ENCODE measurements at regions not wholly inside any gene's neighbourhood (a gene's known extent, or its start where the extent isn't known, plus 50 kb on each side); places are given as distances from the start of the nearest gene placed in this dataset.

GRCh38 chr2:75792146-75792545 lies 81.4 kb upstream of the GCFC2 start:
- no peaks in the 10 kb centered on the region for H3K4me1 ChIP-seq (ENCODE audit: control insufficient read depth in 1 of 2, insufficient read depth in 1 of 2, low read depth in 1 of 2, low read length in 1 of 2)
- no peak overlapping the region for H3K4me3 ChIP-seq (ENCODE audit: low read depth in 1 of 2, low read length in 1 of 2)
- H3K36me3 ChIP-seq = no peaks in the 10 kb centered on the region
- no peaks in the 10 kb centered on the region for H3K27me3 ChIP-seq
- H3K27ac ChIP-seq = no peak overlapping the region
- TF ChIP-seq, protein P1, sequence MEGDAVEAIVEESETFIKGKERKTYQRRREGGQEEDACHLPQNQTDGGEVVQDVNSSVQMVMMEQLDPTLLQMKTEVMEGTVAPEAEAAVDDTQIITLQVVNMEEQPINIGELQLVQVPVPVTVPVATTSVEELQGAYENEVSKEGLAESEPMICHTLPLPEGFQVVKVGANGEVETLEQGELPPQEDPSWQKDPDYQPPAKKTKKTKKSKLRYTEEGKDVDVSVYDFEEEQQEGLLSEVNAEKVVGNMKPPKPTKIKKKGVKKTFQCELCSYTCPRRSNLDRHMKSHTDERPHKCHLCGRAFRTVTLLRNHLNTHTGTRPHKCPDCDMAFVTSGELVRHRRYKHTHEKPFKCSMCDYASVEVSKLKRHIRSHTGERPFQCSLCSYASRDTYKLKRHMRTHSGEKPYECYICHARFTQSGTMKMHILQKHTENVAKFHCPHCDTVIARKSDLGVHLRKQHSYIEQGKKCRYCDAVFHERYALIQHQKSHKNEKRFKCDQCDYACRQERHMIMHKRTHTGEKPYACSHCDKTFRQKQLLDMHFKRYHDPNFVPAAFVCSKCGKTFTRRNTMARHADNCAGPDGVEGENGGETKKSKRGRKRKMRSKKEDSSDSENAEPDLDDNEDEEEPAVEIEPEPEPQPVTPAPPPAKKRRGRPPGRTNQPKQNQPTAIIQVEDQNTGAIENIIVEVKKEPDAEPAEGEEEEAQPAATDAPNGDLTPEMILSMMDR (IDR thresholded peaks at IDR 0.05) = no peak
- H3K9me3 ChIP-seq = no peaks in the 10 kb centered on the region

- Histone ChIP-seq H3K4me1 (ENCODE audit: control insufficient read depth in 1 of 2, insufficient read depth in 1 of 2, low read depth in 1 of 2, low read length in 1 of 2) (no peaks in the 10 kb centered on the region), H3K9me3 (no peaks in the 10 kb centered on the region), H3K36me3 (no peaks in the 10 kb centered on the region), H3K4me3 (ENCODE audit: low read depth in 1 of 2, low read length in 1 of 2) (no peak overlapping the region), H3K27me3 (no peaks in the 10 kb centered on the region), H3K27ac (no peak overlapping the region)
- TF ChIP-seq, protein P1 (IDR thresholded peaks at IDR 0.05) = no peak
Observed at GRCh38 chr2:75790814-75791467, 80.2 kb upstream of the GCFC2 start.

GRCh38 chr2:75790121-75790813 lies 79.6 kb upstream of the GCFC2 start:
- H3K4me1 ChIP-seq (ENCODE audit: control insufficient read depth in 1 of 2, insufficient read depth in 1 of 2, low read depth in 1 of 2, low read length in 1 of 2) = no peaks in the 10 kb centered on the region
- TF ChIP-seq, protein P1 (IDR thresholded peaks at IDR 0.05) = no peak
- H3K4me3 ChIP-seq (ENCODE audit: low read depth in 1 of 2, low read length in 1 of 2) = no peak overlapping the region
- H3K9me3 ChIP-seq = no peaks in the 10 kb centered on the region
- H3K27ac ChIP-seq = no peak overlapping the region
- no peaks in the 10 kb centered on the region for H3K27me3 ChIP-seq
- no peaks in the 10 kb centered on the region for H3K36me3 ChIP-seq

DNA sequence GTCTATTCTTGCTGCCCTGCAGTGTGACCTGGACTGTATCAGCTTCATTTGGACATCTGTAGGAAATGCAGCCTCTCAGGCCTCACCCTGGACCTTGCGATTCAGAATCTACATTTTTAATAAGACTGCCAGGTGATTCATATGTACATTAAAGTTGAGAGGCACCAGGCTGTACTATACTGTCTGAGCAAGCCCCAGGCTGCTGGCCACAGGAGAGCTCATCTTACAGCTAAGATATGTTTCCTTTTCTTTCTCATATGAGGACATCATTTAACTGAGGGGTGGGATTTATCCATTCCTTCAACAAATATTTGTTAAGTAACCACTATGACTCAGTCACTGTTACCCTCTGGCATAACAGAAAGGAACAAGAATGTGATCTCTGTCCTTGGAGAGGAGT lies 78.2 kb upstream of the GCFC2 start:
- no peaks in the 10 kb centered on the region for H3K4me1 ChIP-seq (ENCODE audit: control insufficient read depth in 1 of 2, insufficient read depth in 1 of 2, low read depth in 1 of 2, low read length in 1 of 2)
- TF ChIP-seq, protein P1 (IDR thresholded peaks at IDR 0.05) = no peak
- no peaks in the 10 kb centered on the region for H3K9me3 ChIP-seq
- H3K36me3 ChIP-seq = no peaks in the 10 kb centered on the region
- H3K4me3 ChIP-seq (ENCODE audit: low read depth in 1 of 2, low read length in 1 of 2) = no peak overlapping the region
- H3K27ac ChIP-seq = no peak overlapping the region
- H3K27me3 ChIP-seq = no peaks in the 10 kb centered on the region

DNA sequence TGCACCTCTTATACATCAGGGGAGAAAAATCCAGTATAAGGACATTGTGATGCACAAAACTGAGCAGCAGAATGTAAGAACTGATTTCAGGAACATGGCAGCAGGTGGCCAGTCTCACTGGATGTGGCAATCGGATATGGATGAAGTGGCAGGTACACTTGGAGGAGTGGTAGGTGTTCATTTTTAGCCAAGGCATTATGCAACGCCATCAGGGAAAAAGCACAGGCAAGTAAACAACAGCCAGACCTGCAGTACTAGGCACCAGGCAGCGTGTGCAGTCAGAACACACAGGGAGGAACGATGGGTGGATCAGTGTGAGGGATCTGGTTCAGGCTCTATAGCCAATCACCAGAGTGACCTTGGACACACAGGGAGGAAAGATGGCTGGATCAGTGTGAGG lies 77.4 kb upstream of the GCFC2 start:
- no peaks in the 10 kb centered on the region for H3K9me3 ChIP-seq

More for the DNA sequence above, 77.4 kb upstream of the GCFC2 start:
- TF ChIP-seq, protein P1 (IDR thresholded peaks at IDR 0.05) = no peak
- Histone ChIP-seq H3K36me3 (no peaks in the 10 kb centered on the region), H3K4me1 (ENCODE audit: control insufficient read depth in 1 of 2, insufficient read depth in 1 of 2, low read depth in 1 of 2, low read length in 1 of 2) (no peaks in the 10 kb centered on the region), H3K27ac (no peak overlapping the region), H3K27me3 (no peaks in the 10 kb centered on the region), H3K4me3 (ENCODE audit: low read depth in 1 of 2, low read length in 1 of 2) (no peak overlapping the region)

Data from neutrophil (primary cell).